Effector memory CD8-positive, alpha-beta T cell (primary cell): ENCODE measurements at regions not wholly inside any gene's neighbourhood (a gene's known extent, or its start where the extent isn't known, plus 50 kb on each side); places are given as distances from the start of the nearest gene placed in this dataset.

Experiments used
- ATAC-seq: fragments of 150-1000 bp; cut with Tn5 transposase; replicated peaks from 2 replicates; pipeline ENCODE4 v1.10.0; 2021; ENCODE audit warnings: mild to moderate bottlenecking, moderate library complexity
- DNase-seq, 3 experiments: peaks; one replicate each; pipeline ENCODE4 v3.0.0; 2021
- H3K27ac Mint-ChIP-seq, 2 donors: one replicate each; pipeline ENCODE4 v1.8.0; 2022; ENCODE audit warnings: mild to moderate bottlenecking in 2 of 2, mixed read lengths in 2 of 2, moderate library complexity in 2 of 2
- H3K27me3 Mint-ChIP-seq, 2 donors: one replicate each; pipeline ENCODE4 v1.8.0; 2022; ENCODE audit warnings: mixed read lengths in 2 of 2
- H3K36me3 Mint-ChIP-seq: one replicate; pipeline ENCODE4 v1.8.0; 2022; ENCODE audit warnings: mild to moderate bottlenecking, moderate library complexity, mixed read lengths; ENCODE audit not compliant: insufficient read depth
- H3K4me1 Mint-ChIP-seq, 2 donors: one replicate each; pipeline ENCODE4 v1.8.0; 2022; ENCODE audit warnings: low read depth in 2 of 2, mixed read lengths in 2 of 2
- H3K4me3 Mint-ChIP-seq, 2 donors: one replicate each; pipeline ENCODE4 v1.8.0; 2022; ENCODE audit warnings: mild to moderate bottlenecking in 2 of 2, mixed read lengths in 2 of 2, moderate library complexity in 2 of 2
- H3K9me3 Mint-ChIP-seq, 2 donors: one replicate each; pipeline ENCODE4 v1.8.0; 2022; ENCODE audit warnings: mixed read lengths in 2 of 2

- ATAC-seq, result no peak
- Mint-ChIP-seq H3K9me3 (no peaks in the 10 kb centered on the region), H3K27ac (no peak overlapping the region), H3K4me1 (no peaks in the 10 kb centered on the region), H3K36me3 (no peaks in the 10 kb centered on the region), H3K4me3 (no peak overlapping the region), H3K27me3 (no peaks in the 10 kb centered on the region)
- DNase-seq, result no peak
Observed at GRCh38 chr6:141259807-141260206, 872.9 kb upstream of the GJE1 start.

- no peaks in the 10 kb centered on the region for H3K9me3 Mint-ChIP-seq
- no peaks in the 10 kb centered on the region for H3K4me1 Mint-ChIP-seq
- no peaks in the 10 kb centered on the region for H3K36me3 Mint-ChIP-seq
- DNase-seq (no peak), ATAC-seq (no peak)
- no peak overlapping the region for H3K4me3 Mint-ChIP-seq
- H3K27me3 Mint-ChIP-seq, result no peaks in the 10 kb centered on the region
- H3K27ac Mint-ChIP-seq, result no peak overlapping the region
Observed at GRCh38 chr6:141259091-141259490, 873.6 kb upstream of the GJE1 start.

- H3K36me3 Mint-ChIP-seq, result no peaks in the 10 kb centered on the region
- H3K9me3 Mint-ChIP-seq, result no peaks in the 10 kb centered on the region
- no peak overlapping the region for H3K4me3 Mint-ChIP-seq
- H3K4me1 Mint-ChIP-seq, result no peaks in the 10 kb centered on the region
- no peaks in the 10 kb centered on the region for H3K27me3 Mint-ChIP-seq
- ATAC-seq (no peak), DNase-seq (no peak)
- no peak overlapping the region for H3K27ac Mint-ChIP-seq
Observed at GRCh38 chr6:141258516-141258915, 874.2 kb upstream of the GJE1 start.

- no peak for DNase-seq
- Mint-ChIP-seq H3K4me3 (no peak overlapping the region), H3K27me3 (no peaks in the 10 kb centered on the region), H3K36me3 (no peaks in the 10 kb centered on the region), H3K9me3 (no peaks in the 10 kb centered on the region), H3K4me1 (peaks cover 0 to 2% of the 10 kb centered on the region in 2 donors), H3K27ac (no peak overlapping the region)
- no peak for ATAC-seq
Observed at GRCh38 chr6:141254336-141254735, 878.4 kb upstream of the GJE1 start.

- Mint-ChIP-seq H3K27ac (no peak overlapping the region), H3K27me3 (no peaks in the 10 kb centered on the region), H3K4me3 (no peak overlapping the region), H3K4me1 (peaks cover 0 to 2% of the 10 kb centered on the region in 2 donors), H3K36me3 (no peaks in the 10 kb centered on the region), H3K9me3 (no peaks in the 10 kb centered on the region)
- ATAC-seq, result no peak
- no peak for DNase-seq
Observed at GRCh38 chr6:141252828-141253608, 879.7 kb upstream of the GJE1 start.

- Mint-ChIP-seq H3K4me3 (no peak overlapping the region), H3K27me3 (no peaks in the 10 kb centered on the region), H3K9me3 (no peaks in the 10 kb centered on the region), H3K27ac (no peak overlapping the region), H3K4me1 (peaks cover 0 to 2% of the 10 kb centered on the region in 2 donors), H3K36me3 (no peaks in the 10 kb centered on the region)
- DNase-seq, result no peak
- no peak for ATAC-seq
Observed at GRCh38 chr6:141251286-141251685, 881.4 kb upstream of the GJE1 start.

GRCh38 chr6:141248021-141248799, 884.5 kb upstream of the GJE1 start:
- Mint-ChIP-seq H3K27ac (no peak overlapping the region), H3K9me3 (no peaks in the 10 kb centered on the region), H3K36me3 (no peaks in the 10 kb centered on the region), H3K4me3 (no peak overlapping the region), H3K27me3 (no peaks in the 10 kb centered on the region), H3K4me1 (peaks cover 0 to under 1% of the 10 kb centered on the region in 2 donors)
- DNase-seq (no peak), ATAC-seq (no peak)

GRCh38 chr6:141244366-141244765, 888.4 kb upstream of the GJE1 start:
- Mint-ChIP-seq H3K27me3 (peaks cover 6 to 7% of the 10 kb centered on the region in 2 donors), H3K9me3 (no peaks in the 10 kb centered on the region), H3K27ac (no peak overlapping the region), H3K4me3 (no peak overlapping the region), H3K36me3 (no peaks in the 10 kb centered on the region), H3K4me1 (no peaks in the 10 kb centered on the region)
- ATAC-seq (no peak), DNase-seq (no peak)

- H3K27ac Mint-ChIP-seq, result no peak overlapping the region
- no peaks in the 10 kb centered on the region for H3K4me1 Mint-ChIP-seq
- H3K4me3 Mint-ChIP-seq, result no peak overlapping the region
- H3K9me3 Mint-ChIP-seq, result no peaks in the 10 kb centered on the region
- DNase-seq, result no peak
- peaks cover 6 to 7% of the 10 kb centered on the region in 2 donors for H3K27me3 Mint-ChIP-seq
- no peak for ATAC-seq
- no peaks in the 10 kb centered on the region for H3K36me3 Mint-ChIP-seq
Observed at GRCh38 chr6:141242957-141243356, 889.8 kb upstream of the GJE1 start.

GRCh38 chr6:141229296-141229695, 903.4 kb upstream of the GJE1 start:
- Mint-ChIP-seq H3K36me3 (no peaks in the 10 kb centered on the region), H3K27ac (no peak overlapping the region), H3K27me3 (no peaks in the 10 kb centered on the region), H3K4me3 (no peak overlapping the region), H3K4me1 (no peaks in the 10 kb centered on the region), H3K9me3 (no peaks in the 10 kb centered on the region)
- ATAC-seq (no peak), DNase-seq (no peak)

GRCh38 chr6:141218583-141218982, 914.1 kb upstream of the GJE1 start:
- Mint-ChIP-seq H3K4me3 (no peak overlapping the region), H3K36me3 (no peaks in the 10 kb centered on the region), H3K9me3 (no peaks in the 10 kb centered on the region), H3K4me1 (no peaks in the 10 kb centered on the region), H3K27me3 (peaks cover 0 to 6% of the 10 kb centered on the region in 2 donors), H3K27ac (no peak overlapping the region)
- no peak for DNase-seq
- ATAC-seq, result no peak

GRCh38 chr6:141216726-141217125, 916.0 kb upstream of the GJE1 start:
- Mint-ChIP-seq H3K4me1 (no peaks in the 10 kb centered on the region), H3K27ac (no peak overlapping the region)
- DNase-seq, result no peak

GRCh38 chr6:141212296-141212695, 920.4 kb upstream of the GJE1 start:
- Mint-ChIP-seq H3K36me3 (peaks cover 2% of the 10 kb centered on the region), H3K27ac (no peak overlapping the region), H3K4me1 (no peaks in the 10 kb centered on the region), H3K4me3 (no peak overlapping the region), H3K27me3 (peaks cover 3 to 8% of the 10 kb centered on the region in 2 donors), H3K9me3 (no peaks in the 10 kb centered on the region)
- DNase-seq, result no peak
- ATAC-seq, result no peak

More at GRCh38 chr6:141216726-141217125, 916.0 kb upstream of the GJE1 start:
- H3K27me3 Mint-ChIP-seq, result peaks cover 6 to 7% of the 10 kb centered on the region in 2 donors
- no peaks in the 10 kb centered on the region for H3K9me3 Mint-ChIP-seq
- no peak for ATAC-seq
- no peak overlapping the region for H3K4me3 Mint-ChIP-seq
- peaks cover 2% of the 10 kb centered on the region for H3K36me3 Mint-ChIP-seq

- H3K4me3 Mint-ChIP-seq, result no peak overlapping the region
- no peaks in the 10 kb centered on the region for H3K9me3 Mint-ChIP-seq
- H3K36me3 Mint-ChIP-seq, result peaks cover 2% of the 10 kb centered on the region
- H3K4me1 Mint-ChIP-seq, result no peaks in the 10 kb centered on the region
- H3K27ac Mint-ChIP-seq, result no peak overlapping the region
- ATAC-seq (no peak), DNase-seq (no peak)
- H3K27me3 Mint-ChIP-seq, result peaks cover 0 to 8% of the 10 kb centered on the region in 2 donors
Observed at GRCh38 chr6:141211845-141212244, 920.9 kb upstream of the GJE1 start.
